Ascending aorta (tissue), 2 donors: ENCODE measurements at regions not wholly inside any gene's neighbourhood (a gene's known extent, or its start where the extent isn't known, plus 50 kb on each side); places are given as distances from the start of the nearest gene placed in this dataset.

Source experiments
- DNase-seq, 2 donors: peaks; one replicate each; pipeline ENCODE4 v3.0.0-alpha.2; 2019; ENCODE audit warnings: low spot score in 2 of 2
- H3K27ac ChIP-seq, 2 donors: fragments of 200-600 bp; sonication (generic); one replicate each; pipeline ENCODE4 v1.5.1; 2016 to 2017; ENCODE audit warnings: mild to moderate bottlenecking in 1 of 2
- H3K27me3 ChIP-seq: fragments of 200-600 bp; sonication (generic); one replicate; pipeline ENCODE4 v1.5.1; 2017
- H3K36me3 ChIP-seq, 2 donors: fragments of 200-600 bp; sonication (generic); one replicate each; pipeline ENCODE4 v1.5.1; 2016
- H3K4me1 ChIP-seq, 2 donors: fragments of 200-600 bp; sonication (generic); one replicate each; pipeline ENCODE4 v1.5.1; 2016 to 2017; ENCODE audit warnings: mild to moderate bottlenecking in 1 of 2
- H3K4me3 ChIP-seq, 2 donors: fragments of 200-600 bp; sonication (generic); one replicate each; pipeline ENCODE4 v1.5.1; 2016 to 2017; ENCODE audit warnings: mild to moderate bottlenecking in 1 of 2
- H3K9me3 ChIP-seq, 2 donors: fragments of 200-600 bp; sonication (generic); one replicate each; pipeline ENCODE4 v1.5.1; 2016
- CTCF ChIP-seq, 3 experiments: fragments of 200-600 bp in 2 of 3; fragments of 450-650 bp in 1 of 3; sonication (generic) in 2 of 3; IDR thresholded peaks; one replicate each; pipeline ENCODE4 v1.5.1; 2016 to 2019; ENCODE audit warnings: antibody characterized with exemption in 3 of 3, mild to moderate bottlenecking in 1 of 3, moderate library complexity in 1 of 3
- intact Hi-C: fragments of 100-400 bp; cut with DNase I; formaldehyde crosslinking; loops from one replicate; pipeline ENCODE4 v1.15.1; 2023

GRCh38 chr18:78422336-78422735, 557.3 kb upstream of the SALL3 start:
- Histone ChIP-seq H3K4me3 (no peak overlapping the region), H3K36me3 (no peaks in the 10 kb centered on the region), H3K9me3 (no peaks in the 10 kb centered on the region), H3K4me1 (no peaks in the 10 kb centered on the region), H3K27ac (no peak overlapping the region), H3K27me3 (no peaks in the 10 kb centered on the region)
- no peak for DNase-seq
- intact Hi-C loops: no loop called here
- no peak for TF ChIP-seq CTCF (IDR thresholded peaks at IDR 0.05)

- Histone ChIP-seq H3K4me3 (no peak overlapping the region), H3K27ac (no peak overlapping the region), H3K27me3 (no peaks in the 10 kb centered on the region), H3K36me3 (no peaks in the 10 kb centered on the region), H3K4me1 (no peaks in the 10 kb centered on the region), H3K9me3 (no peaks in the 10 kb centered on the region)
- no peak for TF ChIP-seq CTCF (IDR thresholded peaks at IDR 0.05)
- no peak for DNase-seq
- intact Hi-C loops: no loop called here
Observed at GRCh38 chr18:78423811-78424210, 555.8 kb upstream of the SALL3 start.

GRCh38 chr18:78424403-78425018, 555.1 kb upstream of the SALL3 start:
- no peaks in the 10 kb centered on the region for H3K9me3 ChIP-seq
- DNase-seq: no peak
- TF ChIP-seq CTCF (IDR thresholded peaks at IDR 0.05): no peak
- no peaks in the 10 kb centered on the region for H3K36me3 ChIP-seq
- H3K27ac ChIP-seq: no peak overlapping the region
- H3K27me3 ChIP-seq: no peaks in the 10 kb centered on the region
- no peak overlapping the region for H3K4me3 ChIP-seq
- H3K4me1 ChIP-seq: no peaks in the 10 kb centered on the region
- intact Hi-C loops: no loop called here

GRCh38 chr18:78425019-78425412, 554.6 kb upstream of the SALL3 start:
- no peak overlapping the region for H3K4me3 ChIP-seq
- intact Hi-C loops: no loop called here
- no peaks in the 10 kb centered on the region for H3K27me3 ChIP-seq
- H3K27ac ChIP-seq: no peak overlapping the region
- no peaks in the 10 kb centered on the region for H3K36me3 ChIP-seq
- H3K4me1 ChIP-seq: no peaks in the 10 kb centered on the region
- no peak for DNase-seq
- H3K9me3 ChIP-seq: no peaks in the 10 kb centered on the region
- TF ChIP-seq CTCF (IDR thresholded peaks at IDR 0.05): no peak

GRCh38 chr18:78427081-78427480, 552.5 kb upstream of the SALL3 start:
- DNase-seq: no peak
- H3K4me3 ChIP-seq: no peak overlapping the region

More at GRCh38 chr18:78427081-78427480, 552.5 kb upstream of the SALL3 start:
- Histone ChIP-seq H3K4me1 (no peaks in the 10 kb centered on the region), H3K9me3 (no peaks in the 10 kb centered on the region), H3K27ac (no peak overlapping the region), H3K27me3 (no peaks in the 10 kb centered on the region), H3K36me3 (no peaks in the 10 kb centered on the region)
- no peak for TF ChIP-seq CTCF (IDR thresholded peaks at IDR 0.05)
- intact Hi-C loops: no loop called here
